Head of caudate nucleus (tissue), 42 donors: ENCODE measurements at regions not wholly inside any gene's neighbourhood (a gene's known extent, or its start where the extent isn't known, plus 50 kb on each side); places are given as distances from the start of the nearest gene placed in this dataset.

ENCODE experiments used
- DNase-seq, 42 donors: peaks; one replicate each; pipeline versions ENCODE4 v3.0.0 to v3.0.0-alpha.2; 2020 to 2021; ENCODE audit warnings: mixed read lengths in 7 of 42
- intact Hi-C: fragments of 100-400 bp; cut with DNase I; formaldehyde crosslinking; loops from one replicate; pipeline ENCODE4 v1.15.0; 2022

DNA sequence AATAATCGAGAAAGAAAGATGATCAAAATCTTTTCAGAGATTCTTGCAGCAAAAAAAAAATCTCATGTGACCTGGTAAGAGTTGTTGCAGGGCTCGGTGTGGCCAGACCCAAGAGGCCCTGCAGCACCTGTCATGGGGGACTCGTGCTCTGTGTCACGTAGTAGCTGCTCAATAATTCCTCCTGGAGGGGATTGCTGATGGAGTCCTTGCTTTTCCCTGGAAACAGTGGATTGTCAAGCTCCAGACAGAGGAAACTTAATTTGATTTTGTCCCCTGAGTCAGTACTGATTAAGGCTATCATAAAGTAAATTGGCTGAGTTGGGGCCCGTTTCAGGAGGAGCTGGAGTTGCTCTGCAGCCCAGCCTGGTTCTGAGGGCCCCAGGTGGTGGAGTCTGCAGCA lies 125.2 kb downstream of the EDN3 start:
- intact Hi-C loops: no loop called here
- DNase-seq: no peak

DNA sequence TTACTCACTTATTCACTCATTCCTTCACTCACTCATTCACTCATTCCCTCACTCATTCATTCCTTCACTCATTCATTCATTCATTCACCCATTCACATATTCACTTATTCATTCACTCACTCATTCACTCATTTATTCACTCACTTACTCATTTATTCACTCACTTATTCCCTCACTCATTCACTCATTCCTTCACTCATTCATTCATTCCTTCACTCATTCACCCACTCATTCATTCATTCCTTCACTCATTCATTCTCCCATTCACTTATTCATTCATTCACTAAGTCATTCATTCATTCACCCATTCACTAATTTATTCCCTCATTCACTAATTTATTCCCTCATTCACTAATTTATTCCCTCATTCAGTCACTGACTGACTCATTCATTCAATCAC lies 127.6 kb downstream of the EDN3 start:
- DNase-seq: no peak
- intact Hi-C loops: no loop called here

DNA sequence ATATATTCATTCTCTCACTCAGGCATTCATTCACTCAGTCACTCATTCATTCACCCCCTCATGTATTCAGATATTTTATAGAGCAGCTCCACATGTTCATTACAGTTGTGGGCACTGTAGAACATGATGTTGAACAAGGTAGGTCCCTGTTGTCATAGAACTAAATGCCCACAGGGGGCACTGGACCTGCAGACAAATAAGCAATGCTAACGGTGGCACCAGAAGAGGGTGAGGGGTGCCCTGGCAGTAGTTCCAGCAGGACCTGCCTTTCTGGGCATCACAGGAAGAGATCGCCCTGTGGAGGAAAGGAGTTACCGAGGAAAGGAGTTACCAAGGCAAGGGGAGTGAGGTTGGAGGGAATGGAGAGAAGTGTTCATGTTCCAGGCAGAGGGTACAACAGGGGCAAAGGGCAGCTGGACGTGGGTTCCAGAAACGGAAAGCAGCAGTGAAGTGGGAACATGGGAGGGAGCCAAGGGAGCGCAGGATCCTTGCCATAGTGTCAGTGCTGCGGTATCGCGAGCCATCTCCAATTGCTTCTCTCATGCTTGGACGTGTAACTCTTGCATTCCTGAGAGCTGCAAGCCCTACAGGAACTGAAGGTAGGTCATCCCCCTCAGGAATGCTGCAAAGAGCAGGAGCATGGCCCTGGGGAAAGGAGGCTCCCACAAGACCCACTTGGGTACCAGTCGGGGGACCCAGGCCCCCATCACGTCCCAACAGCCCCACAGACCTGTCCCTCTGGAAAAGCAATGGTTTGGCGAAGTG lies 128.2 kb downstream of the EDN3 start:
- no peak for DNase-seq
- intact Hi-C loops: no loop called here

DNA sequence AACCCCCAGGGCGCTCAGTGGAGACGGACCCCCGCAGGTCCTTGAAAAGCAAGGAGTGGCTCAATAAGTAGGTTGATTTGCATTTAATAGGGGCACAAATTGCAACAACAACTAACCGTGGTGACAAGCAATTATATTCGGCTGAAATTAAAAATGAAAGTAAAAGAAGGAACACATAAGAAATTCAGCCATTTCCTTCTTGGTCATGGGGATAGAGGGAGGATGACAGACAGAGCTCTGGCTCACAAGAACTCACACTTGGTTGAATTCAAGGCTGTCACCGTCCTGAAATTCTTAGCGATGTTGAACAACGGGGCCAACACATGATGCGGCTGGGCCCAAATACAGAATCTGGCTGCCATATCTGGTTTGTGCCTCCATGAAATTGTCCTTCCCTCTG lies 129.0 kb downstream of the EDN3 start:
- no peak for DNase-seq
- intact Hi-C loops: no loop called here

DNA sequence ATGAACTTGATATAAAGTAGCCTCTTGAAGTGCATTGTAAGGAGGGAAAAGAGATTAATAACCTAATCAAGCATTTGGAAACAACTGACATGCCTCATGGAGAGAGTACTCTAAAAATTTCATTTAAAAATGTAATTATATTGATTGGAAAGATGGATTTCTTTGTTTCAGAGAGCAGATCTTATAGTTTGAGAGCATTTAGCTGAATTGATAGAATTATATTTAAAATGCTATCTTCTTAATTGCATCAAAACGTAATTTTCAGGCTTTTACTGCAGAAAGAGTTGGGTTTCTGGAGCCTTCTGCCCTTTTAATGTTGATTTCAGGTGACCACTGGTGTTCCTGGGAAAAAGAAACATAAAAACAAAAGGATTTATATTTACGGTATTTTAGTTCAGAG lies 130.6 kb downstream of the EDN3 start:
- intact Hi-C loops: no loop called here
- no peak for DNase-seq

DNA sequence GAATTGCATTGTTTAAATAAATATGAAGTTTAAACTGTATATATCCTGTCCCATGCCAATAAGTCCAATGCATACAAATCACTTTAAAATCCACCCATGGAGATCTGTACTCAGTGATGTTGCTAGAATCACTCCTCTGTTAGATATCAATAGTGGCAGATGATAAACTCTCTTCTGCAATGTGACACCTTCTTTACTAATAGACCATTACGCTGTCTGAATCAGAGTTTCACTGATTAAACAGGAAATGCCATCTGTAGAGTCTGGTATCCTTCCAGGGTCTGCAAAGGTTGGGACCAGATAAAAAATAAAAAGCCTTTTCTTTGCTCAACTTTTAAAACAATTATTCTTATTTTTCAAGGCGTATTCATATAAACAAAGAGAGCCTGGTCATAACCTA lies 134.5 kb downstream of the EDN3 start:
- DNase-seq: no peak
- intact Hi-C loops: no loop called here

GRCh38 chr20:59435518-59435917 lies 135.1 kb downstream of the EDN3 start:
- DNase-seq: no peak
- intact Hi-C loops: no loop called here

DNA sequence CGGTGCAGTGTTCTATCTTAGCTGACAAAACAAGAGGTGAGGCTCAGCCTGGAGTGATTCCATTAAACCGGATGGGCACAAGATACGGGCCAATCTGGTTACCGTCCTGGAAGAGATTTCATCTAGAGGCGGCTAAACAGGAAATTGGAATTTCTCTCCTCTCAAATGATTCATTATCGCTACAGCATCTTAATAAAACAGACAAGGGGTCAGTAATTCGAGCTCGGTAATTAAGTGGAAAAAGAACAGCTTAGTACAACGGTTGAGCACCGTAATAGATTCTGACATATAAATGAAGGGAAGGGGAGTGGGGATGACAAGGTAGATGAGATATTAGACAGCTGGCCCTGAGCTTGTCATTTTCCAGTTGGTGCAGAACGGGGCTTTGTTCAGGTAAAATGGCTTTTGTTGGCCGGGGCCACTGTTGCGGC lies 137.2 kb downstream of the EDN3 start:
- DNase-seq: no peak
- intact Hi-C loops: no loop called here

- no peak for DNase-seq
- intact Hi-C loops: no loop called here
Observed at GRCh38 chr20:59438201-59438600, 137.8 kb downstream of the EDN3 start.

DNA sequence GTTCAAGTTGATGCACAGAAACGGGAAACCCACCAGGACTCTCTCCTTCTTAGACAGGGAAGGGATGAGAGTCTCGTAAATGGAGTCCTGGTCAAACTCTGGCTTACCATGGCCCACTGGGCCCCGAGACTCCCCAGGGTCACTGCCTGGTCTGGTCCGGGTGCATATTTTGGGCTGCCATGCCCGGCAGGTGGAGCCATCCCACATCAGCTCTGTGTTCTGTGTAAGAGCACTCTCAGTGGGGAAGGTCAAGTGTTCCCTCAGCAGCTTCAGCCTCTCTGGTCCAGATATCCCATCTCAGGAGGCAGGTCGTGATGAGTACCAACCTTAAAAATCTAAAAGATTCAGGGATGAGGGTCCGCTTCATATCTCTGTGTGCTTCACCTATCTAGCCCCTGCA lies 138.8 kb downstream of the EDN3 start:
- no peak for DNase-seq
- intact Hi-C loops: no loop called here

- DNase-seq: no peak
- intact Hi-C loops: no loop called here
Observed at GRCh38 chr20:59441306-59441705, 140.9 kb downstream of the EDN3 start.

GRCh38 chr20:59441860-59442810 lies 141.7 kb downstream of the EDN3 start:
- intact Hi-C loops: no loop called here

DNA sequence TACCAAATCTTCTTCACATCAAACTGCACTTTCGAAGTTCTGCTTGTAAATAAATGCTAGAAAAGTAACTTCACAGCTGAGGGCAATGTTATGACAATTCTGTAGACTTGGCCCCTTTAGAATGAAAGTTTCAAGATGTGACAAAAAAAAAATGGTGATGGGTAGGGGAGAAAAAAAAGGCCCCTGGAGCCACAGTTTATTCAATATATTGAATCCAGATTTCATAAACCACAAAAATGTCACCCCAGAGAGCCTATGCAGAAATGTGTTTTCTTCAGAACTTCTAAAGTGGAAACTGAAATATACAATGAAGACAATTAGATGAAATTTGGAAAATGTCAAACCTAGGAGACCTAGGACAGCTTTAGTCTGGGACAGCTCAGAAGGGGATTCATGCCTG lies 143.1 kb downstream of the EDN3 start:
- intact Hi-C loops: no loop called here
- no peak for DNase-seq

More at GRCh38 chr20:59441860-59442810, 141.7 kb downstream of the EDN3 start:
- DNase-seq: no peak

- intact Hi-C loops: no loop called here
- no peak for DNase-seq
Observed at GRCh38 chr20:59446376-59446775, 146.0 kb downstream of the EDN3 start.

- intact Hi-C loops: no loop called here
Observed at GRCh38 chr20:59448196-59448595, 147.8 kb downstream of the EDN3 start.

GRCh38 chr20:59448851-59449444 lies 148.5 kb downstream of the EDN3 start:
- intact Hi-C loops: no loop called here
- no peak for DNase-seq

More at GRCh38 chr20:59448196-59448595, 147.8 kb downstream of the EDN3 start:
- DNase-seq: no peak

DNA sequence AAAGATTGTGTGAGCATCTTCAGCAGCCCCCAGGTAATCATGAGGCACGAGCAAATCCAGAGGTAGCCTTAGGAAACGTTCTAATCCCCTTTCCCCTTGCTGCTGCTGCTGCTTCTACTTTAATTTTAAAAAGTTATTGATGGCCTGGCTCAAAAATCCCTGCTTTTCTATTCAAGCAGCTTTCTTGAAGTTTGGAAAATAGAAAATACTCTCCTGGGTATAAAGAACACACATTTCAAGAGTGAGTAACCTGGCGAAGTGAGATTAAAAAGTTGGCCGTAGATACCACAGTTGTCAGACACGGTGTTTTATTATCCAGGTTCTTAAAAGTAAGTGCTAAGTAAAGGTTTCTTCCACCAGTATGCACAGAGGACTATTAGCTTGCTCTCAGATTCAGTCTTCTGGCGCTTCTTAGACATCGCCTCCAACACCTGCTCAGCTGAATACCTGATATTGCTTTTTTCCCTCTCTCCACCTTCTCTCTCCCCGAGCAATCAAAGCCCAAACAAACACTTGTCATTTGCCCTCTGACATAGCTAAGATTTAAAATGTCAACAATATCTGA lies 150.7 kb downstream of the EDN3 start:
- intact Hi-C loops: no loop called here
- DNase-seq: no peak

- intact Hi-C loops: no loop called here
- DNase-seq: no peak
Observed at GRCh38 chr20:59451641-59452040, 151.2 kb downstream of the EDN3 start.

DNA sequence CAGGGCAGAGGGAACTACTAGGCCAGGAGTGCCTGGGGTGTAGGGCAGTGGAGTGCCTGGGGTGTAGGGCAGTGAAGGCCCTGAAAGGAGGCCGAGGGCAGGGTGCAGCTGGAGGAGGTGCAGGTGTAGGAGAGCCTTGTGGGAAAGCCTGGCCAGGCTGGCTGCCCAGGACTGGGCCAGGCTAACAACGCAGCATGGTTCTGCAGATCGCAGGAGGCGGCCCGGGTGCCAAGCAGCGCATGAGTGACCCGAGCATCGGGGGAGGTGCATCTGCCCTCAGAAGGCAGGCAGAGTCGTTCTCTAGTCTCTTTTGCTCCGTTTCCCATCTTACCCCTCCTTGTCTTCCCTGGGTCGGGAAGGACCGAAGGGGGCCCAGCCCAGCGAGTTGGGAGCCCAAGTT lies 151.5 kb upstream of the PHACTR3 start:
- intact Hi-C loops: no loop called here
- no peak for DNase-seq
